SKM-1 treated with dmso at 0.1 percent for 144 hours (cell line): ENCODE measurements at regions not wholly inside any gene's neighbourhood (a gene's known extent, or its start where the extent isn't known, plus 50 kb on each side); places are given as distances from the start of the nearest gene placed in this dataset.
"Not testable (repeated sequence)": the region's sequence is repeated elsewhere in the genome, so short reads cannot be mapped to it uniquely, and the experiment has no call there.

Experiments
- DNase-seq: peaks from one replicate; lab custom pipeline; 2025; ENCODE audit not compliant: unreplicated experiment; lab: John Stamatoyannopoulos, UW

GRCh38 chr13:75180805-75181455, 301.0 kb downstream of the TBC1D4 start:
- no peak for DNase-seq

GRCh38 chr13:75178436-75178835, 303.5 kb downstream of the TBC1D4 start:
- no peak for DNase-seq

GRCh38 chr13:75175575-75175974, 306.4 kb downstream of the TBC1D4 start:
- DNase-seq, result no peak

DNA sequence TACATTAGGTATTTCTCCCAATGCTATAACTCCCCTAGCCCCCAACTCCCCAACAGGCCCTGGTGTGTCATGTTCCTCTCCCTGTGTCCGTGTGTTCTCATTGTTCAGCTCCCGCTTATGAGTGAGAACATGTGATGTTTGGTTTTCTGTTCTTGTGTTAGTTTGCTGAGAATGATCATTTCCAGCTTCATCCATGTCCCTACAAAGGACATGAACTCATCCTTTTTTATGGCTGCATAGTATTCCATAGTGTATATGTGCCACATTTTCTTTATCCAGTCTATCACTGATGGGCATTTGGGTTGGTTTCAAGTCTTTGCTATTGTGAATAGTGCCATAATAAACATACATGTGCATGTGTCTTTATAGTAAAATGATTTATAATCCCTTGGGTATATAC, 306.9 kb downstream of the TBC1D4 start:
- DNase-seq, result not testable (repeated sequence)

GRCh38 chr13:75174481-75174880, 307.5 kb downstream of the TBC1D4 start:
- no peak for DNase-seq

DNA sequence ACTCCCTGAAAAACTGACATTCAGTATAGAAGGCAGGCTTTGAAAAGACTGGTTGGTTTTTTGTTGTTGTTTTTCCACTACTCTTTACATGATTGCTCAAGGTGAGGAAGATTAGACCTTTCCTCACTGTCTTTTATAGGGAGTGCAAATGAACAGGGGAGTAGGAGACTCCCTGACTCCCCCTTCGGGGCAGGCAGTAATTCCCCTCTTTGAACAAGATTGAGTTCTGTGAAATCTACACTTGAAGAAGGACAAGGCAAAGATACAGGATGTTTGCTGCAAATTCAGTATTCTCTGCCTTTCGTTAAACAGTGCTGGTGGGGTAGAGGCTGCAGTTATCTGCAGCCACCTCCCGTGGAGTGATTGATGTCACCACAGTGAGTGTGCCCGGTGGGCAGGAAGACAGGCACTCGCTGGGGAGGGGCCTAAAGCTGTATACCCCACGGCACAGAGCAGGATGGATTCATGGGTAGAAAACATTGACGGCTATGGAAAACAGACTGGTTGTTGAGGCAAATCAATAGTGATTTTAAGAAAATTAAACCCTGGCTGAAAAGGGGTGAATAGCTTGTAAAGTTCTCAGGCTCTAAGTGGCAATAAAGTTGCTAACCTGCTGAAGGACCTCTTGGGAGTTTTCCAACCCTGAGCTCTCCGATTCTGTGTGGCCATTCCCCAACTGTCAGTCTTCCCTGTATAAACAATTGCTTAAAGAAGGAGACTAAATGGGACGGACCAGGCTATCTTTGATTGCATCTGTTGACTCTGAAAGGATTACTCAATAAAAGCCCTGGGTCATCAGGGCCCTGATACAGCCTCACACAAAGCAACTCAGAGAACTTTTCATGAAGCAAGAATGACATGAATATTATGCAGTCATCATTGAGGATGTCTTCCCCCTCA, 308.3 kb downstream of the TBC1D4 start:
- no peak for DNase-seq

GRCh38 chr13:75170311-75170710, 311.7 kb downstream of the TBC1D4 start:
- no peak for DNase-seq

DNA sequence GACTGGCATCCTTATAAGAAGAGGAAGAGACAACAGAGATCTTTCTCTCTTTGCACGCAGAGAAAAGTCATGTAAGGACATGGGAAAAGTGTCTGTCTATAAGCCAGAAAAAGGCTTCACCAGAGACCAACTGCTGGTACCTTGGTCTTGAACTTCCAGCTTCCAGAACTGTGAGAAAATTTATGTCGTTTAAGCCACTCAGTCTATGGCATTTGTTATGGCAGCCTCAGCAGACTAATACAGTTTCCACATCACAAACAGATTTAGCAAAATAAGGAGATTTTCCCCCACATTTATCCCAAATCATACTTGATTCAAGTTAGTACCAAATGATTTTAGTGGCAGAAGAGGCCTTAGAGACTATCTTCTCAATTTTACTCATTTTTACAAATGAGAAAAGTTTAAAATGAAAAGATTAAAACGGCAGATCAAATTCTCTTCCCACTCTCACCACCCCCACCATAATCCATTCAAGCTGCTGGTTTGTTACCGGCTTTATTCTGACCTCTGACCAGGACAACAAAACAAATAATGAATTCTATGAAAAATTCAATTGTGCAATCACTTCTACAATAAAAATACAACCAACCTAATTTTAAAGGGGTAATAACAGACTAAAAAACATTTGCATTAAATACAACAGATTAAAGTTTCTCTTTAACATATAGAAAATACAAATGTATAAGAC, 316.3 kb downstream of the TBC1D4 start:
- no peak for DNase-seq

- DNase-seq, result no peak
Measured at GRCh38 chr13:75161804-75162203, 320.2 kb downstream of the TBC1D4 start.

DNA sequence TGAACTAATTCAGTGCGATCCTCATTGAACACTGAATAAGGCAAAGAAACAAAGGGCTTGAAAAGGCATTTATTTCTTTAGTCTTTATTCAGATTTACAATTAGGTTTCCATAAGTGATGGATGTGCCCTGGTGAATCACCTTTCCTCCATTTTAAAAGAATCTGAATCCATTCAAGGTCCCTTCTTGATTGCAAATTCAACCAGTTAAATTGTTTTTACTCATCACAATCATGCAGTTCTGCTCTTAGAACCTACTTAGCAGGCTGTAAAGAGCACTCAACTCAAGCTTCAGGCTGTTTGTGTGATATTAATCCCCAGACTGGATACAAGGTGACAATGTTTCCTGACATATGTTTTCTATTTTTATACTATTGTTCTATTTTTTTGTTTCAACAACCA, 321.0 kb downstream of the TBC1D4 start:
- DNase-seq, result no peak

- DNase-seq, result no peak
Measured at GRCh38 chr13:75154331-75154730, 327.6 kb downstream of the TBC1D4 start.

DNA sequence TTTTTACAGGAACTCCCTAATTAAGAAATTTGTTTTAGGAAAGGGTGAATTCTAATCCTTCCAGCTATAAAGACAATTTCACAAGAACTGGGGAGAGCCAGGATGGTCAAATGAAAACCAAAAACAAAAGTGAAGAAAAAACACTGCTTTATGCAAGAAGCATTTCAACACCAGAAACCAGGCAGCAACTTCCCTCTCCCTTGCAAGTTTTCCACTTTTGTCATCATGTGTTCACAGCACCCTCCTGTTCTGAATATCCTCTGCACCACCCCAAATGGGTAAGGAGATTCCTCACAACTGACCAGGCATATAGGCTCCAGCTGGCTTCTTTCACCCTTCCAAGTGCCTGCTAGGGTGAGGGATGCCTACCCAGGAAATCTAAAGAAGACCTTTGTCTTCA, 328.1 kb downstream of the TBC1D4 start:
- peak; percentile 80 for DNase-seq

DNA sequence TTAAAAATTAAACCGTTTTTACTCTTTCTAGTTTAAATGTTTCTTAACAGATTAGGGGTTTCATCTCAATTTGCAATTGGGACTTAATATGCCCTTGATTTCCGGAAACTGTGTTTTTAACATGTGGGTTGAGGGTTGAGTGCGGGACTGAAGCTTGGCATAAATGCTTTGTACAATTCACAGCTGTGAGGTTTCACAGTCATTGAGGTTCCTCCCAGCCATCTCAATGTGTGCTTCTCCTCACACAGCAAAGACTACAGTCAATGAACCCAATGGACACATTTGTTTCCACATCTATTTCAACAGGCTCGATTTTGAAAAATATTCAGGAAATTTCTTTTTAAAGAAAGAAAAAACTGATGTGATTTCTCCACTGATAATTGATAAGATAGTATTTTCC, 328.6 kb downstream of the TBC1D4 start:
- peak; percentile 43 for DNase-seq

- no peak for DNase-seq
Measured at GRCh38 chr13:75151081-75151643, 330.8 kb downstream of the TBC1D4 start.

GRCh38 chr13:75149776-75150175, 332.2 kb downstream of the TBC1D4 start:
- DNase-seq, result no peak

GRCh38 chr13:75147946-75148345, 334.0 kb downstream of the TBC1D4 start:
- no peak for DNase-seq

DNA sequence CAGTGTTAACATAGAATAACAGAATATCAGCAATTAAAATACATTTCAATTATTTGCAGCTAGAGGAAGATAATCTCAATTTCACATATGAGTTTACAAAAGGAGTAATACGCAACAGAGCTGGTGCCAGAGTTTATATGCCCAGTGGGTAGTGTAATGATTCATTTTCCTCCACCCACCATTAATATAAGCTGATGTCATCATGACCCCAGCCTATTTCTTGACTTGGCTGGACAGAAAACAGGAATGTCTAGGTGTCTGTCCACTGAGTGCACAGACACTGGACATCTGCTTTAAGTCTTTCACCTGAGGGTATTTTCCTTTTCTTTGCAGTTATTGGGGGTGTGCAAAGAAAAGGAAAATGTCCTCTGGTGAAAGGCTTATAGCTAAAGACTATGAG, 335.5 kb downstream of the TBC1D4 start:
- no peak for DNase-seq

DNA sequence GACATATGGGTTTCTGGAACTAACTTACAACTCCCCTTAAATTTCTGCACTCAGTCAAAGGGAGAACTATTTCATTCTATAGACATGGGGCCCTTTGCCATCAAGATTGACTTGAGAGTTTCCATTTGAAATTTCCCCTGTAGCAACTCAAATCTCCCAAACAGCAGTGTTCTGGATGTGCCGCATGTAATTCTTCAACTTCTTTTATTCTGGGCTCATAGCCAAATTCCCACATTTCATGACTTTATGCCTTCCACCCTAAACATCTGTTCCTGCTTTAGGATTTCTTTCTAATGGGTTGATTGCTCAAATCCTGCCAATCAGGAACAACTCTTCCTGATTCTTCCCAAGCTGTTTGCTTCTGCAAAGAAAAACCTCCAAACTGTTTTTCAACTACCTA, 336.0 kb downstream of the TBC1D4 start:
- no peak for DNase-seq

GRCh38 chr13:75139291-75139690, 342.7 kb downstream of the TBC1D4 start:
- DNase-seq, result no peak

DNA sequence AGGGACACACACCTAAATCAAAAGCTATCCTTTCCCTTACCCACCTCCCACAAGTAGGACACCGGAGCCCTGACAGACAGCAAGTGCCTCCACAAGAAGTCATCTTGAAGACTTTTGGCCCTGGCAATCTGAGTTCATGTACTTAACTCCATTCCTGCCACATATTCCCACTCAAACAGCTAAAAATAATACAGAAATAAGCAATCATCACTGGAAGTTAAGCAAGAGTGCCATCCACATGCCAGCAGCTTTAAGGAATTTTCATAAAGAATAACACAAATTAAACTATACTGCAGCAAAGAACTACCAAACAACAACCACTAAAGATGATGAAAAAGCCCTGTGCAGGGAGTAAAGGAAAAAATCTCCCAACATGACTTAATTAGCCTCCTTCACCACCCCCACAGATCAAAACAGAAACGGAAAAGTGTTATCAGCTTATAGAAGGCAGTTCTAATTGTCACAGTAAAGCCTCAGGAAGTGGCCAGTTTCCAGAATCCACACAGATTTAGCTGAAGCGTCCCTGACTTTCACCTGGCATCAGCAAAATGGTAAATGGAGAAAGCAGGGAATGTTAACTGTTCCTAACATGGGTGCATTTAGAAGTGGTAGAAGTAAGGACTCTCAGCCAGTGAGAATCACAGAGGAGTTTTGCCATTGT, 343.9 kb downstream of the TBC1D4 start:
- no peak for DNase-seq

GRCh38 chr13:75136151-75136550, 345.8 kb downstream of the TBC1D4 start:
- DNase-seq, result no peak
